Brain microvascular endothelial cell (primary cell): ENCODE measurements at regions not wholly inside any gene's neighbourhood (a gene's known extent, or its start where the extent isn't known, plus 50 kb on each side); places are given as distances from the start of the nearest gene placed in this dataset.
A peak's percentile ranks its signal among the peaks of the same experiment; 100 is the strongest.

Source experiments
- DNase-seq: peaks from one replicate; pipeline ENCODE4 v3.0.0-alpha.2; 2020
- H3K27ac ChIP-seq: fragments of 250-450 bp; sonication (Bioruptor Pico); 2 replicates; pipeline ENCODE4 v1.5.1; 2020; ENCODE audit warnings: mild to moderate bottlenecking, moderate library complexity
- H3K27me3 ChIP-seq: fragments of 250-450 bp; sonication (Bioruptor Pico); replicated peaks from 2 replicates; pipeline ENCODE4 v1.5.1; 2020; ENCODE audit warnings: mild to moderate bottlenecking
- H3K36me3 ChIP-seq: fragments of 250-450 bp; sonication (Bioruptor Pico); replicated peaks from 2 replicates; pipeline ENCODE4 v1.5.1; 2020; ENCODE audit warnings: mild to moderate bottlenecking
- H3K4me3 ChIP-seq: 2 replicates; pipeline ENCODE4 v1.5.1; 2011; ENCODE audit warnings: low read depth, mild to moderate bottlenecking, control low read depth, low read length, moderate library complexity
- in situ Hi-C: cut with HindIII; loops from 2 replicates; pipeline ENCODE4 v1.10.0; 2017; ENCODE audit warnings: low sequenced_read_pairs, low pct_ligation_motif_present
- TF ChIP-seq, protein P1 (sequence below): IDR thresholded peaks from 2 replicates; pipeline ENCODE4 v1.5.1; 2011; ENCODE audit warnings: low read depth, mild to moderate bottlenecking, moderate library complexity, low read length, control low read depth, inconsistent platforms; ENCODE audit errors: missing control alignments

DNA sequence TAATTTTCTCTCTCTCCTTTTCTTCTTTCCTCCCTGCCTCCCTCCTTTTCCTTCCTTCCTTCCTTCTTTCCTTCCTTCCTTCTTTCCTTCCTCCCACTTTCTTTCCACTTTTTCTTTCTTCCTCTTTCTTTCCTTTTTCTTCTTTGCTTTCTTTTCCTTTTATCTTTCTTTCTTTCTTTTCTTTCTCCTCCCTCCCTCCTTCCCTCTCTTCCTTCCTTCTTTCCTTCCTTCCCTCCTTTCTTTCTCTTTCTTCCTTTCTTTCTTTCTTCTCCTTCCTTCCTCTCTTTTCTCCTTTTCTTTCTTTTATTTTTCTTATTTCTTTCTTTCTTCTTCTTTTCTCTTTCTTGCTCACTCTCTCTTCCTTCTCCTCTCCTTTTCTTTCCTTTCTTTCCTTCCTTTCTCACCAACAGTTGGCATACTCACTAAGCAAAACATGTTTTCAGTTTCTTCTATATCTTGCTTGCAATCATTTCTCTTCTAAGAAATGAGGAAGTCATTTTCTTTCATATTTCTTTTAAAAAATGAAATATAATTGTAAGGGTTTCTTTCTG, 97.1 kb upstream of the MAF start:
- no peak overlapping the region for H3K4me3 ChIP-seq
- in situ Hi-C loops: no loop called here
- no peaks in the 10 kb centered on the region for H3K27me3 ChIP-seq
- H3K27ac ChIP-seq: peak overlapping the region; percentile 5
- H3K36me3 ChIP-seq: no peaks in the 10 kb centered on the region
- DNase-seq: no peak
- TF ChIP-seq, protein P1, sequence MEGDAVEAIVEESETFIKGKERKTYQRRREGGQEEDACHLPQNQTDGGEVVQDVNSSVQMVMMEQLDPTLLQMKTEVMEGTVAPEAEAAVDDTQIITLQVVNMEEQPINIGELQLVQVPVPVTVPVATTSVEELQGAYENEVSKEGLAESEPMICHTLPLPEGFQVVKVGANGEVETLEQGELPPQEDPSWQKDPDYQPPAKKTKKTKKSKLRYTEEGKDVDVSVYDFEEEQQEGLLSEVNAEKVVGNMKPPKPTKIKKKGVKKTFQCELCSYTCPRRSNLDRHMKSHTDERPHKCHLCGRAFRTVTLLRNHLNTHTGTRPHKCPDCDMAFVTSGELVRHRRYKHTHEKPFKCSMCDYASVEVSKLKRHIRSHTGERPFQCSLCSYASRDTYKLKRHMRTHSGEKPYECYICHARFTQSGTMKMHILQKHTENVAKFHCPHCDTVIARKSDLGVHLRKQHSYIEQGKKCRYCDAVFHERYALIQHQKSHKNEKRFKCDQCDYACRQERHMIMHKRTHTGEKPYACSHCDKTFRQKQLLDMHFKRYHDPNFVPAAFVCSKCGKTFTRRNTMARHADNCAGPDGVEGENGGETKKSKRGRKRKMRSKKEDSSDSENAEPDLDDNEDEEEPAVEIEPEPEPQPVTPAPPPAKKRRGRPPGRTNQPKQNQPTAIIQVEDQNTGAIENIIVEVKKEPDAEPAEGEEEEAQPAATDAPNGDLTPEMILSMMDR: no peak

DNA sequence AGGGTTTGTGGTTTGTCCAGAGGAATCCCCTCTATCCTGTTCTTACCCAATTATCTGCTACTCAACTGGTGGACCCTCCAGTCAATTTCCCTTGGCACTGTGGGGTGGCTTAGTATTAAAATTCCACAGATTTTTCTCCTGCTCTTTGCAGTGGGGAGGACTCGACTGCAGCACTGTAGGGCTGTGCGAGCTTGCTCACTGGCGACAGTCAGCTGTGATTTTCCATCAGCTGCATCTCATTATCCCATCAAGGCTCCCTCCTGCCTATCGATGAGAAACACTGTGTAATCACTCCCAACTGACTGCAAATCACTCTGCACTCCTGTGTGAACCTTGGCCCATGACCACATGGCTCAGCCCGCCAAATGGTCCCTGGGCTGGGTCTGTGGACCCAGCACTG, 90.5 kb upstream of the MAF start:
- Histone ChIP-seq H3K36me3 (no peaks in the 10 kb centered on the region), H3K27ac (no peak overlapping the region), H3K27me3 (no peaks in the 10 kb centered on the region), H3K4me3 (no peak overlapping the region)
- DNase-seq: no peak
- TF ChIP-seq, protein P1: no peak
- in situ Hi-C loops: no loop called here

DNA sequence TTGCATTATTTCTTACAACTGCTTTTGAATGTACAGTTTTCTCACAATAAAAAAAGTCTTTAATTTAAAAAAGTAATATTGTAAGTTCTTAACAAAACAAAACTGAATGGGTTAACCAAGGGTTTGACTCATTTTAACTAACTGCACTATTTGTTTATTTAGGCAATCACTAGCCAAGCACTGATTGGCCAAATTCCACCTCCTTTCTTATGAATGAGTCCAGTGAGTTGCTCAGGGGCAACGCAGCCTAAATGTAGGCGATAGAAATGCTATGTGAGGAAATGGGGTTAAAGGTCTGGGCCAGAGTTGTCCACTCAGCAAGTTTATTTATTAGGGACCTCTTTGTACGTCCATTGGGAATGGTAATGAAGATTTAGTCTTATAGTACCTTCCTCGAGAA, 89.6 kb upstream of the MAF start:
- no peak for DNase-seq
- no peaks in the 10 kb centered on the region for H3K36me3 ChIP-seq
- no peaks in the 10 kb centered on the region for H3K27me3 ChIP-seq
- TF ChIP-seq, protein P1: no peak
- no peak overlapping the region for H3K27ac ChIP-seq
- in situ Hi-C loops: no loop called here
- H3K4me3 ChIP-seq: no peak overlapping the region

DNA sequence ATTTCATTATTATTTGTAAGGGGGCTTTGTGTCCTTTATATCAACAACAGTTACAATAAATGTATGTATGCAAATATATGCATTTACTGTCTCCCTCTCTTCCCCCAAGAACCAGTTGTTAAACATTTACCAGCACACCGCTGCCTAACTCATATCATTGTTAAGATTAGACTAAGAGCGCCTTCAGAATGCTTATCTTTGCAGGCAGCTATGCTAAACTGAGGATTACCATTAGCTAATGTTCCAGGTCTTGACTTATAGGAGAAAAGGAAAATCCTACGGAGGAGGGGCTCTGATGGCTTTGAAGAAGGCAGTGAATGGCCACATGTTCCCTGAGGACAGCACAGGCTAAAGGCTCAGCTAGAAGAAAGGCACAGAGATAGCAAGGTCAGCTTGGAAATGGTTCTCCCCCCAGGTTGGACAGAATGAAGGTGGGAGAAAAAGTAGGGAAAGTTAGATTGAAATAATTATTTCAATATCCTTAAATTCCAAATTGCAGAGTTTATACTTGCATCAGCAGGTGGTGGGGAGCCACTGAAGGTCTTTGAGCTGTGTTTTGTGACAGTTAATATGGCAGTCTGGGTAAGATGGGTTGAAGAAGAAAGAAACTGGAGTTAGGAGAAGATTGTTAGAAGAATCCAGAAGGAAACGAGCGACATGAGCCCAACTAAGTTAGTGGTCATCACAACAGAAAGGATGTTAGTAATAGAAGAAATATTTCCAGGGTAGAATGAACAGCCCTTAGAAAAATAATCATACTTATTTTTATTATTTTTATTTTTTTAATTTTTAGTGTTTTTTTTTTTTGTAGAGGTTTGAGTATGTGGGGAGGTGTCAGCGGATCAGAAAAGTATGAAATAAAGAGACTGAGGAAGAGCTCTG, 87.0 kb upstream of the MAF start:
- no peak overlapping the region for H3K4me3 ChIP-seq
- no peak overlapping the region for H3K27ac ChIP-seq
- TF ChIP-seq, protein P1: no peak
- DNase-seq: peak; percentile 8
- no peaks in the 10 kb centered on the region for H3K36me3 ChIP-seq
- in situ Hi-C loops: no loop called here
- no peaks in the 10 kb centered on the region for H3K27me3 ChIP-seq

DNA sequence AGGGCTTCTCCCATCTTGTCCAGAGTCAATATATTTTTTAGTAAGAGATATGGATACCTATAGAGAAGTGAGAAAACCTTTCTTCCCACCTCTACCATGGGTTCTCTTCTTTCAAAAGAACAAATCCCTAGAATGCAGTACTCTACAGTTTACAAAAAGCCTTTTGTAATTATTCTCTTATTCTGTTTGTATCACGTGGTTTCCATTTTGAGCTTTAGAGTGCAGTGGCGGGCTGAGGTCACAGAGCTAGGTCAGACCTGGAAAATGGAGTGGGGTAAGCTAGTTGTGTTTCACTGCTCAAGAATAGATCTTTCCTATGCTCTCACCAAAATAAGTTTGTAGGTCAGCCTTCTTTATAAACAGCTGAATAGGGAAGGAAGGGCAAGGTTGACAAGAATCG, 85.3 kb upstream of the MAF start:
- H3K36me3 ChIP-seq: no peaks in the 10 kb centered on the region
- no peaks in the 10 kb centered on the region for H3K27me3 ChIP-seq
- no peak overlapping the region for H3K4me3 ChIP-seq
- TF ChIP-seq, protein P1: no peak
- DNase-seq: no peak
- in situ Hi-C loops: no loop called here
- no peak overlapping the region for H3K27ac ChIP-seq
